SK-N-SH treated with all-trans-retinoic acid at 6 μM for 48 hours (cell line): ENCODE measurements at regions not wholly inside any gene's neighbourhood (a gene's known extent, or its start where the extent isn't known, plus 50 kb on each side); places are given as distances from the start of the nearest gene placed in this dataset.

Experiments used
- ATAC-seq: fragments of 200-7000 bp; cut with Tn5 transposase; 3 replicates; pipeline ENCODE4 v1.9.1; 2020; ENCODE audit warnings: mild to moderate bottlenecking, moderate library complexity
- ARNTL ChIP-seq: fragments of 450-650 bp; formaldehyde crosslinking; IDR thresholded peaks from 2 replicates; pipeline ENCODE4 v1.5.0; 2020; ENCODE audit warnings: low read depth, mild to moderate bottlenecking, moderate library complexity, borderline replicate concordance
- BACH2 ChIP-seq: fragments of 250-450 bp; sonication (Bioruptor Pico); IDR thresholded peaks from 2 replicates; pipeline ENCODE4 v1.9.0; 2021; ENCODE audit warnings: mild to moderate bottlenecking, borderline replicate concordance
- CREB5 ChIP-seq: fragments of 250-450 bp; sonication (Bioruptor Pico); IDR thresholded peaks from 2 replicates; pipeline ENCODE4 v1.5.1; 2020; ENCODE audit warnings: low read depth, mild to moderate bottlenecking, moderate library complexity
- CSDC2 ChIP-seq: fragments of 250-450 bp; sonication (Bioruptor Pico); IDR thresholded peaks from 2 replicates; pipeline ENCODE4 v1.5.0; 2020; ENCODE audit warnings: mild to moderate bottlenecking, moderate library complexity
- ESRRG ChIP-seq: fragments of 250-450 bp; sonication (Bioruptor Pico); IDR thresholded peaks from 2 replicates; pipeline ENCODE4 v1.6.1; 2021; ENCODE audit warnings: mild to moderate bottlenecking
- GLIS3 ChIP-seq: fragments of 250-450 bp; sonication (Bioruptor Pico); IDR thresholded peaks from 2 replicates; pipeline ENCODE4 v1.5.0; 2020; ENCODE audit warnings: mild to moderate bottlenecking, moderate library complexity
- ISL1 ChIP-seq: fragments of 250-450 bp; sonication (Bioruptor Pico); IDR thresholded peaks from 2 replicates; pipeline ENCODE4 v2.1.2; 2022; ENCODE audit warnings: mild to moderate bottlenecking, moderate library complexity
- OSR1 ChIP-seq: fragments of 250-450 bp; sonication (Bioruptor Pico); IDR thresholded peaks from 2 replicates; pipeline ENCODE4 v1.8.0; 2022; ENCODE audit warnings: moderate library complexity, mild to moderate bottlenecking, inconsistent platforms
- PATZ1 ChIP-seq: fragments of 250-450 bp; sonication (Bioruptor Pico); IDR thresholded peaks from 2 replicates; pipeline ENCODE4 v1.8.0; 2020; ENCODE audit warnings: mild to moderate bottlenecking, moderate library complexity, borderline replicate concordance
- PPARA ChIP-seq: fragments of 250-450 bp; sonication (Bioruptor Pico); IDR thresholded peaks from 2 replicates; pipeline ENCODE4 v1.5.0; 2020; ENCODE audit warnings: mild to moderate bottlenecking, borderline replicate concordance
- RARB ChIP-seq: fragments of 250-450 bp; sonication (Bioruptor Pico); IDR thresholded peaks from 2 replicates; pipeline ENCODE4 v1.8.0; 2021; ENCODE audit warnings: mild to moderate bottlenecking, moderate library complexity
- TCF4 ChIP-seq: fragments of 250-450 bp; sonication (Bioruptor Pico); IDR thresholded peaks from 2 replicates; pipeline ENCODE4 v1.8.0; 2021; ENCODE audit warnings: mild to moderate bottlenecking, moderate library complexity, borderline replicate concordance
- TOX ChIP-seq: fragments of 250-450 bp; sonication (Bioruptor Pico); IDR thresholded peaks from 2 replicates; pipeline ENCODE4 v1.8.0; 2021; ENCODE audit warnings: mild to moderate bottlenecking, moderate library complexity, borderline replicate concordance
- TSHZ2 ChIP-seq: fragments of 250-450 bp; sonication (Bioruptor Pico); IDR thresholded peaks from 2 replicates; pipeline ENCODE4 v1.5.0; 2020; ENCODE audit warnings: mild to moderate bottlenecking, moderate library complexity
- ZFP3 ChIP-seq: fragments of 250-450 bp; sonication (Bioruptor Pico); IDR thresholded peaks from 2 replicates; pipeline ENCODE4 v1.5.0; 2020; ENCODE audit warnings: mild to moderate bottlenecking, moderate library complexity
- ZFP30 ChIP-seq: fragments of 450-650 bp; formaldehyde crosslinking; IDR thresholded peaks from 2 replicates; pipeline ENCODE4 v1.5.0; 2022; ENCODE audit warnings: mild to moderate bottlenecking, moderate library complexity
- ZNF565 ChIP-seq: fragments of 450-650 bp; formaldehyde crosslinking; conservative IDR thresholded peaks from 2 replicates; pipeline ENCODE4 v1.5.0; 2020; ENCODE audit warnings: low read depth, mild to moderate bottlenecking, moderate library complexity
- ZNF70 ChIP-seq: fragments of 450-650 bp; formaldehyde crosslinking; IDR thresholded peaks from 2 replicates; pipeline ENCODE4 v1.5.0; 2020; ENCODE audit warnings: mild to moderate bottlenecking, moderate library complexity
- ZNF8 ChIP-seq: fragments of 450-650 bp; formaldehyde crosslinking; IDR thresholded peaks from 2 replicates; pipeline ENCODE4 v1.5.0; 2020; ENCODE audit warnings: mild to moderate bottlenecking, moderate library complexity
- TF ChIP-seq, protein P1 (sequence below): fragments of 250-450 bp; sonication (Bioruptor Pico); IDR thresholded peaks from 2 replicates; pipeline ENCODE4 v1.8.0; 2021; ENCODE audit warnings: low read depth, mild to moderate bottlenecking, moderate library complexity, borderline replicate concordance

- TF ChIP-seq, protein P1, sequence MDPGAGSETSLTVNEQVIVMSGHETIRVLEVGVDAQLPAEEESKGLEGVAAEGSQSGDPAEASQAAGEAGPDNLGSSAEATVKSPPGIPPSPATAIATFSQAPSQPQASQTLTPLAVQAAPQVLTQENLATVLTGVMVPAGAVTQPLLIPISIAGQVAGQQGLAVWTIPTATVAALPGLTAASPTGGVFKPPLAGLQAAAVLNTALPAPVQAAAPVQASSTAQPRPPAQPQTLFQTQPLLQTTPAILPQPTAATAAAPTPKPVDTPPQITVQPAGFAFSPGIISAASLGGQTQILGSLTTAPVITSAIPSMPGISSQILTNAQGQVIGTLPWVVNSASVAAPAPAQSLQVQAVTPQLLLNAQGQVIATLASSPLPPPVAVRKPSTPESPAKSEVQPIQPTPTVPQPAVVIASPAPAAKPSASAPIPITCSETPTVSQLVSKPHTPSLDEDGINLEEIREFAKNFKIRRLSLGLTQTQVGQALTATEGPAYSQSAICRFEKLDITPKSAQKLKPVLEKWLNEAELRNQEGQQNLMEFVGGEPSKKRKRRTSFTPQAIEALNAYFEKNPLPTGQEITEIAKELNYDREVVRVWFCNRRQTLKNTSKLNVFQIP (CRISPR knock-in tag), result no peak
- TF ChIP-seq GLIS3, result no peak
- TF ChIP-seq PPARA, result no peak
- TF ChIP-seq ARNTL (CRISPR knock-in tag), result no peak
- no peak for TF ChIP-seq TOX (CRISPR knock-in tag)
- ATAC-seq, result no peak
Observed at GRCh38 chrX:68985135-68985755, 156.4 kb downstream of the EFNB1 start.

- TF ChIP-seq TSHZ2 (CRISPR knock-in tag) (no peak), ZFP3 (CRISPR knock-in tag) (no peak), ESRRG (CRISPR knock-in tag) (no peak), ARNTL (CRISPR knock-in tag) (no peak), ZNF70 (no peak), ZNF8 (CRISPR knock-in tag) (no peak)
- no peak for ATAC-seq
Observed at GRCh38 chrX:68983004-68983857, 154.4 kb downstream of the EFNB1 start.

DNA sequence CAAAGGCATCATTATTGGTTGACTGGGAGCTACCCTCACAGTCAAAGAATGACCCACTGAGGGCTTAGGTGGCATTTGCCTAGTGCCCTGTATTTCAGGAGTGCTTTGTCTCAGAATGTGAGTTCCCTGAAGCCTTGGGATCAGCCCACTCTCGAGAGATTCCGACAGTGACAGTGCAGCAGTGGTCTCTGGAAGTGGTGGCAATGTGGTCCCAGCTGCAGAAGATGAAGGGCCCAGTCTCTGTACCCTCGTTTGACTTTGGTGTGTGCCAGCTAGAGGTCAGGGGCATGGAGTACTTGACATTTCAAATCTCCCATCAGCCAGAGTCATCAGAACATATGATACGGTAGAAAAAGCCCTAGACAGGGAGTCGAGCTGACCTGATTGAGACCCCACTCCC is 153.7 kb downstream of the EFNB1 start:
- no peak for TF ChIP-seq ZNF565 (CRISPR knock-in tag)
- no peak for TF ChIP-seq ZFP30
- TF ChIP-seq TOX (CRISPR knock-in tag), result no peak
- no peak for TF ChIP-seq CSDC2 (CRISPR knock-in tag)
- TF ChIP-seq BACH2 (CRISPR knock-in tag), result no peak
- TF ChIP-seq ZNF8 (CRISPR knock-in tag), result no peak
- no peak for TF ChIP-seq ZFP3 (CRISPR knock-in tag)
- TF ChIP-seq, protein P1 (CRISPR knock-in tag), result no peak
- TF ChIP-seq PATZ1, result no peak
- no peak for TF ChIP-seq RARB (CRISPR knock-in tag)
- no peak for TF ChIP-seq PPARA
- no peak for TF ChIP-seq OSR1 (CRISPR knock-in tag)
- no peak for TF ChIP-seq TSHZ2 (CRISPR knock-in tag)
- TF ChIP-seq ISL1, result no peak
- no peak for TF ChIP-seq TCF4 (CRISPR knock-in tag)
- TF ChIP-seq ARNTL (CRISPR knock-in tag), result no peak
- no peak for TF ChIP-seq CREB5 (CRISPR knock-in tag)
- TF ChIP-seq GLIS3, result no peak
- ATAC-seq, result no peak
